Body of pancreas (tissue), 4 donors: ENCODE measurements at regions not wholly inside any gene's neighbourhood (a gene's known extent, or its start where the extent isn't known, plus 50 kb on each side); places are given as distances from the start of the nearest gene placed in this dataset.

Experiments
- CTCF ChIP-seq, 7 experiments: fragments of 450-650 bp in 4 of 7; fragments of 200-600 bp in 3 of 7; sonication (generic) in 3 of 7; IDR thresholded peaks; one replicate each; pipeline ENCODE4 v1.5.1; 2016 to 2019; ENCODE audit warnings: antibody characterized with exemption in 7 of 7
- POLR2A ChIP-seq, 3 donors: fragments of 450-650 bp; IDR thresholded peaks; one replicate each; pipeline ENCODE4 v1.6.1; 2016; ENCODE audit warnings: antibody characterized with exemption in 3 of 3, mild to moderate bottlenecking in 2 of 3

- no peak for TF ChIP-seq POLR2A (IDR thresholded peaks at IDR 0.05)
- TF ChIP-seq CTCF (IDR thresholded peaks at IDR 0.05) = no peak
Measured at GRCh38 chr9:118711843-118712242, 657.4 kb downstream of the BRINP1 start.
